K562 (cell line): ENCODE measurements at regions not wholly inside any gene's neighbourhood (a gene's known extent, or its start where the extent isn't known, plus 50 kb on each side); places are given as distances from the start of the nearest gene placed in this dataset.

Source experiments
- EZH2 ChIP-seq: IDR thresholded peaks from 2 replicates; pipeline ENCODE4 v1.6.1; 2012; ENCODE audit warnings: low read depth, mild to moderate bottlenecking, inconsistent platforms, low read length, borderline replicate concordance
- HDAC6 ChIP-seq: IDR thresholded peaks from 2 replicates; pipeline ENCODE4 v1.6.1; 2012; ENCODE audit warnings: low read depth, mild to moderate bottlenecking, control low read depth, inconsistent platforms, low read length, moderate library complexity
- MTA2 ChIP-seq: fragments of 450-650 bp; IDR thresholded peaks from 2 replicates; pipeline ENCODE4 v1.6.1; 2016; ENCODE audit warnings: low read depth
- PHB ChIP-seq: fragments of 250-450 bp; sonication (Bioruptor Pico); IDR thresholded peaks from 2 replicates; pipeline ENCODE4 v1.5.0; 2021
- POLR2A ChIP-seq: fragments of 450-650 bp; conservative IDR thresholded peaks from 2 replicates; pipeline ENCODE4 v1.6.1; 2016
- POU5F1 ChIP-seq: fragments of 150-350 bp; IDR thresholded peaks from 2 replicates; pipeline ENCODE4 v1.6.1; 2014; ENCODE audit warnings: borderline replicate concordance, low read length, low read depth, mild to moderate bottlenecking; ENCODE audit not compliant: partially characterized antibody
- U2AF1 ChIP-seq: fragments of 200-400 bp; formaldehyde crosslinking; optimal IDR thresholded peaks from 2 replicates; pipeline ENCODE3; 2017; ENCODE audit warnings: mild to moderate bottlenecking, low read depth, low read length, moderate library complexity
- ZNF76 ChIP-seq: fragments of 250-450 bp; sonication (Bioruptor Pico); IDR thresholded peaks from 2 replicates; pipeline ENCODE4 v1.4.0; 2020; ENCODE audit warnings: mild to moderate bottlenecking, moderate library complexity, borderline replicate concordance

DNA sequence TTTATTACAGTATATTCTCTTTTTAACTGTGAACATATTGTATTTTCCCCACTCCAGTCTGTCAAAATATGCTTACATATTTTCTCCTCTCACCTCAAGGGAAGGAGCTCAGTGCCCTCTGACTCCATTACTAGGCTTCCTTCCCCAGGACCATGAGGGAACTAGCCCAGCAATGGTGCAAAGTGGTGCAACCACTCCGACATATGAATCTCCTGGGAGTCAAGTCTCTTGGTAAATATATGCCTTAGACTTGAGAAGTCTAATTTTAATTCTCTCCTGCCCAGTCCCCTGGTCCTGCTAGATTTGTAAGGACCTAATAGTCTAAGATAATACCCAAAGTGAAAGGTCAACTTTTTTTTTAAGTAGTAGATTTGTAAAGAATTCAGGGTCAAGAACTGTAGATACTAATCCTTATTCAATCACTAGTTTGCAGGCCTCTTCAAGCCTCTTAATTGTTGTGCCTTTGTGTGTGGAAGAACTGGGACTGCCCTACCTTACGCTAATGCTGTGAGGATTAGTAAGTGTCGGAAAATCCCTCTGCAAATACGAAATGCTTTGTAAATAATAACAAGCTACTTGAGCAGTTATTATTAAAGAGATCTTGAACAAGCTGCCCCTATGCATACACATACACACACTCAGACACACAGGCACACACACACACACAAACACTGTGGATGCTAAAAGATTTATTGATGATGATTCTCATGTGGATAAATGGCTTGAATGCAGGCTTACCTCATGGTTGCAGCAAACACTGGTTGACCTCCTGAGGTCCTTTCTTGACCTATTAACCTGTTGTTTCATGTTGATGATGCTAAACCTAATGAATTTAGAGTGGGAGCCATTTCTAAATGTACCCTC lies 251.2 kb upstream of the PARD3B start:
- no peak for TF ChIP-seq EZH2
- TF ChIP-seq ZNF76 (CRISPR knock-in tag), result no peak
- no peak for TF ChIP-seq U2AF1
- no peak for TF ChIP-seq MTA2
- no peak for TF ChIP-seq POU5F1
- TF ChIP-seq PHB (CRISPR knock-in tag), result no peak
- no peak for TF ChIP-seq HDAC6
- no peak for TF ChIP-seq POLR2A
